KOPT-K1 (cell line): ENCODE measurements at regions not wholly inside any gene's neighbourhood (a gene's known extent, or its start where the extent isn't known, plus 50 kb on each side); places are given as distances from the start of the nearest gene placed in this dataset.

Source experiments
- H3K27ac ChIP-seq: fragments of 200-600 bp; sonication (generic); 2 replicates; pipeline ENCODE4 v1.5.1; 2016; ENCODE audit warnings: antibody characterized with exemption, mild to moderate bottlenecking, low read depth, low read length; ENCODE audit not compliant: poor library complexity, severe bottlenecking
- H3K36me3 ChIP-seq: fragments of 200-600 bp; sonication (generic); 2 replicates; pipeline ENCODE4 v1.5.1; 2017; ENCODE audit warnings: antibody characterized with exemption, mild to moderate bottlenecking, low read length, moderate library complexity; ENCODE audit not compliant: insufficient read depth
- H3K9me3 ChIP-seq: fragments of 200-600 bp; sonication (generic); 2 replicates; pipeline ENCODE4 v1.5.1; 2017; ENCODE audit warnings: antibody characterized with exemption, low read length, mild to moderate bottlenecking; ENCODE audit not compliant: insufficient read depth, poor library complexity, severe bottlenecking

- Histone ChIP-seq H3K36me3 (no peaks in the 10 kb centered on the region), H3K27ac (no peak overlapping the region), H3K9me3 (no peaks in the 10 kb centered on the region)
Observed at GRCh38 chr12:94790370-94790769, 140.0 kb upstream of the TMCC3 start.

DNA sequence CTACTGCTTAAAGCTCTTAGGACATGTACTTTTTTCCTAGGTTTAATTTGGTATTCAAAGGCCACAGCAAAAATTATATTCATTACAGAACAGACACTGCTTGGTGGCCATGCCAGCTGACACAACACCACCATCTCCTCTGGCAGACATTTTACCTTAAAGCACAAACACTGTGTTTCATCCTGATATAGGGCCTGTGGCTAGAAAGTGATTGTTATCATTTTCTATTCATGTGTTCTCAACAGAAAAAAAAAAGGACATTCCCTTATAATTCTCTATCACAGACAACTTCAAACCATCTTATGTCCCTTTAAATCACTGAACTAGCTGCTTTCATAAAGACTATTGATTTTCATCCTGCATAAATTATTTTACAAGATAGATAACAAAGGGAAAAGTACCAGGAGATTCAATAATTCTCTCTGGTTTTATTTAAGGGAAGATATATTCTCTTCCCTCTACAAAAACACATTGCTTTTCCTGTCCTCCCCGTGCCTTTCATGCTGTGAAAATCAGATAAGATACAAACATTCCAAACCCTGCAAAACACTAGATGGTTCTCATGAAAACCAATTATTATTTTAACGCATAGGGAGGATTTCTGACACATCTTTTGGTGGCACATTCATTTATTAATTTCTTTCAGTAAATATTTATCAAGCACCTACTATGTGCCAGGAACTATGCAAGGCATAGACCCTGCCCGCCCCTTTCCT, 139.3 kb upstream of the TMCC3 start:
- H3K9me3 ChIP-seq, result no peaks in the 10 kb centered on the region
- no peak overlapping the region for H3K27ac ChIP-seq
- H3K36me3 ChIP-seq, result no peaks in the 10 kb centered on the region

DNA sequence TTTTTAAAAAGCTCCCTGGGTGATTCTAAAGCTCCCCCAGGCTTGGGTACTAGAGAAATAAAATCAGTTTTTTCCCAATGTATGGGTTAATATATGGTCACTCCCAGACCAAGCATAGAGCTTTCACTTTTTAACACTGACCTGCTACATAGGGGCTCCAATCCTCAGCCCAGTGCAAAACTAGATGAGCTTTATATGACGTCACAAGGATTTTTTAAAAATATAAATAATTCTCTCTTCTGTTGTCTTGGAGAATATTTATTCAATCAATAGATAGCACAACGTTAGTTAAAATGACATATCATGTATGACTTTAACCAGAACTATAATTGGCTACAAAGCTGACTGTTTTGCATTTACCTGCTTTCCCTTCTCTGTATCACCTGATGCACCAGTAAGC, 137.9 kb upstream of the TMCC3 start:
- Histone ChIP-seq H3K9me3 (no peaks in the 10 kb centered on the region), H3K27ac (no peak overlapping the region), H3K36me3 (no peaks in the 10 kb centered on the region)

DNA sequence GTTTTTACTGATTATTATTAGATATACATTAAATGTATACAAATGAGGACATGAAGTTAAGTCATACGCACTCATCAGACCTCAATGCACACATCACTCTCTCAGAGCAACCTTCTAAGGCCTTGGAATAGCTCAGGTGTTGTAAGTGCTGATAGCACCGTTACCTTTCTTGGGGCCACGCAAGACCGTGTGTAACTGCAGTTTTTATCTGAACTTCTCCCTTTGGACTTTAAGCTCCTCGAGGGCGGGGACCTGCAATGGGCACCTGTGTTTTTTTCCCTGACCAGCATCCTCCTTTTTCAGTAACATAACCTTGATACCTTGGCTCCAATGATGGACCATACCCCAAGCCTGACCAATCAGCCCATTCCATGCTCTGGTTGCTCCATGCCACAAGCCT, 136.5 kb upstream of the TMCC3 start:
- Histone ChIP-seq H3K36me3 (no peaks in the 10 kb centered on the region), H3K27ac (no peak overlapping the region), H3K9me3 (peaks cover 4% of the 10 kb centered on the region)

DNA sequence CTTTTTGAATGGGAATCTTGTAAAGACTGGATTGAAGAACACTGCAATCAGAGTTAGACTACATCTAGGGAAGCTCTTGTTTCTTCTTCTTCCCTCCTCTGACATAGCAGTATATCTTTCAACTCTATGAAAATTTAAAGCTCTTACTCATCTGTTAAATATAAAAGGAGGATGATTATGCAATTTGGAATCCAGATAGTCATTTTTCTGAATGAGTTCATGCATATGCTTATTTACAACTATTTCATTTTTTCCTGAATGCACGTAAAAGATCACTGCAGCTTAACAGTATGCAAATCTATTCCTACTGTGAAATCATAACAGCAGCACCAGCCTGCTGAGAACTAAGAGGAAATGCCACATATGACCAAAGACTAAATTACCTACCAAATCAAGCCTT, 133.5 kb upstream of the TMCC3 start:
- Histone ChIP-seq H3K27ac (no peak overlapping the region), H3K36me3 (no peaks in the 10 kb centered on the region)

GRCh38 chr12:94783343-94783742, 133.0 kb upstream of the TMCC3 start:
- H3K36me3 ChIP-seq, result no peaks in the 10 kb centered on the region
- H3K9me3 ChIP-seq, result peaks cover 5% of the 10 kb centered on the region
- no peak overlapping the region for H3K27ac ChIP-seq

More for the DNA sequence above, 133.5 kb upstream of the TMCC3 start:
- H3K9me3 ChIP-seq, result peaks cover 5% of the 10 kb centered on the region

GRCh38 chr12:94781835-94782234, 131.5 kb upstream of the TMCC3 start:
- Histone ChIP-seq H3K27ac (no peak overlapping the region), H3K9me3 (peaks cover 5% of the 10 kb centered on the region), H3K36me3 (no peaks in the 10 kb centered on the region)

DNA sequence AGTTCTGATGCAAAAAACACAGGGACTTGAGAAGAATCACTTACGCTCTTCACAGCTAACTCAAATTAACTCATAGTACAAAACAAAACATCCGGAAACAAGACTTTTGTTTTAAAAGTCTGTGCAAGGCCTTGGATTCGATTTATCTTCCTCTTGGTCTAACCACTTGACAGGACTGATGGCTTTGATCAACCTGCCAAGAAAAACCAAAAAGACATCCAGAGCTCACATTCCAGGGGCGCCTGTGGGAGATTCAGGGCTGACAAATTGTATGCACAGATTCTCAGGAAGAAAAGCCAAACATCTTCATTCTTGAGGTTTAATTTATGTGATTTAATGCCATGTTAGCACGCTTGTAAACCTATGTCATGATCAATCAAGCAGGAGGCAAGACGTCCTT, 129.1 kb upstream of the TMCC3 start:
- H3K36me3 ChIP-seq, result no peaks in the 10 kb centered on the region
- no peak overlapping the region for H3K27ac ChIP-seq
- H3K9me3 ChIP-seq, result peaks cover 5% of the 10 kb centered on the region

GRCh38 chr12:94777936-94778335, 127.6 kb upstream of the TMCC3 start:
- H3K36me3 ChIP-seq, result no peaks in the 10 kb centered on the region
- H3K27ac ChIP-seq, result no peak overlapping the region
- peaks cover 5% of the 10 kb centered on the region for H3K9me3 ChIP-seq

DNA sequence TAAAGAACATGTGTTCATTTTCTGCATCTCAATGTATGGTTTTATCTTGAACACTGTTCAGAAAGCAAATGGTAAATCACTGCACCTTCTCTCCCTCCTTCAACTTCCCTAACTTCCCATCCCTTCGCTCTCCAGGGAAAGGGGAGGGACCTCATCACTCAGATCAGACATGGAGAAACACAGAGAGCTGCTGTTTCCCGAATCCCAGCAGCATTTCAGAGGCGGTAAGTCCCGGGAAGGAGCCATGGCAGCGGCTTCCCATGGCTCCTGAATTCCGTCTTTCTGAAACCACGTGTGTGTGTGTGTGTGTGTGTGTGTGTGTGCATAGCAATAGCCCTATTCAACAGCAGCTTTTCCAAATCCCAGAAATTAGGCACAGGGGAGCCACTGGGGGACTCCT, 125.4 kb upstream of the TMCC3 start:
- H3K27ac ChIP-seq, result no peak overlapping the region
- H3K9me3 ChIP-seq, result no peaks in the 10 kb centered on the region
- H3K36me3 ChIP-seq, result no peaks in the 10 kb centered on the region

GRCh38 chr12:94771741-94772140, 121.4 kb upstream of the TMCC3 start:
- H3K36me3 ChIP-seq, result no peaks in the 10 kb centered on the region
- no peak overlapping the region for H3K27ac ChIP-seq
- H3K9me3 ChIP-seq, result no peaks in the 10 kb centered on the region

GRCh38 chr12:94771199-94771598, 120.8 kb upstream of the TMCC3 start:
- Histone ChIP-seq H3K9me3 (no peaks in the 10 kb centered on the region), H3K27ac (no peak overlapping the region), H3K36me3 (no peaks in the 10 kb centered on the region)

GRCh38 chr12:94770791-94771190, 120.4 kb upstream of the TMCC3 start:
- H3K9me3 ChIP-seq, result no peaks in the 10 kb centered on the region
- no peaks in the 10 kb centered on the region for H3K36me3 ChIP-seq
- no peak overlapping the region for H3K27ac ChIP-seq

GRCh38 chr12:94769776-94770759, 119.7 kb upstream of the TMCC3 start:
- Histone ChIP-seq H3K27ac (no peak overlapping the region), H3K9me3 (no peaks in the 10 kb centered on the region), H3K36me3 (no peaks in the 10 kb centered on the region)

DNA sequence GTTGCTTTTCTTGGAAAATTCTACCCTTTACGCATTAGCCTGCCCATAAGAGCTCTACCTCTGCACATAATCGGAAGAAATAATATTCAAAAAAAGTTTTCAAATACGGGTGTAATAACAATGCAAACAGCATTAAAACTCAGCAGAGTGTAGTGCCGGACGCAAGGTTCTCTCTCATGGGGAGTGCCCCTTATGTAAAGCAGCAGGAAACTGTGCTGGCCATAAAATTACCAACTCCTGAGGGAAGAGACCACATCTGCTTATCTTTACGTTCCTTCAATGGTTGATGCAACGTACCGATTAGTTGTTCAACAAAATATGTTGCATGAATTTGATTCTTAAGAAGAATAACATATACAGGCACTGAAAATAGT, 118.7 kb upstream of the TMCC3 start:
- H3K9me3 ChIP-seq, result no peaks in the 10 kb centered on the region

More for the DNA sequence above, 118.7 kb upstream of the TMCC3 start:
- no peak overlapping the region for H3K27ac ChIP-seq
- no peaks in the 10 kb centered on the region for H3K36me3 ChIP-seq
